ENCODE measurements at regions not wholly inside any gene's neighbourhood (a gene's known extent, or its start where the extent isn't known, plus 50 kb on each side); places are given as distances from the start of the nearest gene placed in this dataset.

- Mint-ChIP-seq H3K4me3 (no peak overlapping the region), H3K36me3 (no peaks in the 10 kb centered on the region), H3K9me3 (peaks cover 0 to under 1% of the 10 kb centered on the region in 2 donors), H3K4me1 (peaks cover 0 to 12% of the 10 kb centered on the region in 2 donors), H3K27me3 (ENCODE audit: low read depth in 2 of 2) (peaks cover 9 to 12% of the 10 kb centered on the region in 2 donors), H3K27ac (no peak overlapping the region)
- no peaks in the 10 kb centered on the region for H3K27me3 ChIP-seq (ENCODE audit: control insufficient read depth, insufficient read depth, low read length)
- H3K27ac ChIP-seq (ENCODE audit: low read length) = no peak overlapping the region
- DNase-seq = no peak
- TF ChIP-seq, protein P1, sequence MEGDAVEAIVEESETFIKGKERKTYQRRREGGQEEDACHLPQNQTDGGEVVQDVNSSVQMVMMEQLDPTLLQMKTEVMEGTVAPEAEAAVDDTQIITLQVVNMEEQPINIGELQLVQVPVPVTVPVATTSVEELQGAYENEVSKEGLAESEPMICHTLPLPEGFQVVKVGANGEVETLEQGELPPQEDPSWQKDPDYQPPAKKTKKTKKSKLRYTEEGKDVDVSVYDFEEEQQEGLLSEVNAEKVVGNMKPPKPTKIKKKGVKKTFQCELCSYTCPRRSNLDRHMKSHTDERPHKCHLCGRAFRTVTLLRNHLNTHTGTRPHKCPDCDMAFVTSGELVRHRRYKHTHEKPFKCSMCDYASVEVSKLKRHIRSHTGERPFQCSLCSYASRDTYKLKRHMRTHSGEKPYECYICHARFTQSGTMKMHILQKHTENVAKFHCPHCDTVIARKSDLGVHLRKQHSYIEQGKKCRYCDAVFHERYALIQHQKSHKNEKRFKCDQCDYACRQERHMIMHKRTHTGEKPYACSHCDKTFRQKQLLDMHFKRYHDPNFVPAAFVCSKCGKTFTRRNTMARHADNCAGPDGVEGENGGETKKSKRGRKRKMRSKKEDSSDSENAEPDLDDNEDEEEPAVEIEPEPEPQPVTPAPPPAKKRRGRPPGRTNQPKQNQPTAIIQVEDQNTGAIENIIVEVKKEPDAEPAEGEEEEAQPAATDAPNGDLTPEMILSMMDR (IDR thresholded peaks at IDR 0.05) = no peak
- H3K36me3 ChIP-seq (ENCODE audit: control insufficient read depth, insufficient read depth, low read length) = no peaks in the 10 kb centered on the region
- no peaks in the 10 kb centered on the region for H3K4me1 ChIP-seq (ENCODE audit: control insufficient read depth, insufficient read depth, low read length)
- no peak for ATAC-seq
- WGBS (ENCODE audit: insufficient coverage) = 90% methylated on average over 8 of the region's 8 CpGs
- intact Hi-C loops (cut with micrococcal nuclease) = no loop called here
- H3K4me3 ChIP-seq (ENCODE audit: low read length) = no peak overlapping the region
- peaks cover 7% of the 10 kb centered on the region for H3K9me3 ChIP-seq (ENCODE audit: control insufficient read depth, insufficient read depth, low read length)
These were observed 134.8 kb upstream of the HDAC4 start for GRCh38 chr2:239535413-239536144.

GRCh38 chr2:239534581-239535412, 134.0 kb upstream of the HDAC4 start:
- no peaks in the 10 kb centered on the region for H3K4me1 ChIP-seq (ENCODE audit: control insufficient read depth, insufficient read depth, low read length)
- TF ChIP-seq, protein P1 (IDR thresholded peaks at IDR 0.05) = no peak
- no peak overlapping the region for H3K27ac ChIP-seq (ENCODE audit: low read length)
- peaks cover 0 to 3% of the 10 kb centered on the region in 2 donors for H3K9me3 Mint-ChIP-seq
- peaks cover 14% of the 10 kb centered on the region in 2 donors for H3K27me3 Mint-ChIP-seq (ENCODE audit: low read depth in 2 of 2)
- 93% methylated on average over 14 of the region's 14 CpGs for WGBS (ENCODE audit: insufficient coverage)
- no peak overlapping the region for H3K4me3 Mint-ChIP-seq
- no peaks in the 10 kb centered on the region for H3K27me3 ChIP-seq (ENCODE audit: control insufficient read depth, insufficient read depth, low read length)
- intact Hi-C loops (cut with micrococcal nuclease) = no loop called here
- no peak overlapping the region for H3K27ac Mint-ChIP-seq
- no peaks in the 10 kb centered on the region for H3K36me3 Mint-ChIP-seq
- peaks cover 0 to 12% of the 10 kb centered on the region in 2 donors for H3K4me1 Mint-ChIP-seq
- no peak overlapping the region for H3K4me3 ChIP-seq (ENCODE audit: low read length)
- ATAC-seq = no peak
- peaks cover 7% of the 10 kb centered on the region for H3K9me3 ChIP-seq (ENCODE audit: control insufficient read depth, insufficient read depth, low read length)
- no peaks in the 10 kb centered on the region for H3K36me3 ChIP-seq (ENCODE audit: control insufficient read depth, insufficient read depth, low read length)
- no peak for DNase-seq

GRCh38 chr2:239533569-239534316, 132.9 kb upstream of the HDAC4 start:
- no peaks in the 10 kb centered on the region for H3K36me3 Mint-ChIP-seq
- intact Hi-C loops (cut with micrococcal nuclease) = no loop called here
- Histone ChIP-seq H3K27ac (ENCODE audit: low read length) (no peak overlapping the region), H3K4me1 (ENCODE audit: control insufficient read depth, insufficient read depth, low read length) (no peaks in the 10 kb centered on the region), H3K36me3 (ENCODE audit: control insufficient read depth, insufficient read depth, low read length) (no peaks in the 10 kb centered on the region), H3K9me3 (ENCODE audit: control insufficient read depth, insufficient read depth, low read length) (peaks cover 7% of the 10 kb centered on the region), H3K4me3 (ENCODE audit: low read length) (no peak overlapping the region), H3K27me3 (ENCODE audit: control insufficient read depth, insufficient read depth, low read length) (no peaks in the 10 kb centered on the region)
- 85% methylated on average over 10 of the region's 10 CpGs for WGBS (ENCODE audit: insufficient coverage)
- H3K27me3 Mint-ChIP-seq (ENCODE audit: low read depth in 2 of 2) = peaks cover 11 to 13% of the 10 kb centered on the region in 2 donors
- TF ChIP-seq, protein P1 (IDR thresholded peaks at IDR 0.05) = no peak
- ATAC-seq (no peak), DNase-seq (no peak)
- H3K9me3 Mint-ChIP-seq = peaks cover 0 to 3% of the 10 kb centered on the region in 2 donors
- H3K4me1 Mint-ChIP-seq = peaks cover 0 to 12% of the 10 kb centered on the region in 2 donors
- no peak overlapping the region for H3K27ac Mint-ChIP-seq
- no peak overlapping the region for H3K4me3 Mint-ChIP-seq
